ENCODE measurements at regions not wholly inside any gene's neighbourhood (a gene's known extent, or its start where the extent isn't known, plus 50 kb on each side); places are given as distances from the start of the nearest gene placed in this dataset.
"Not testable (repeated sequence)": the region's sequence is repeated elsewhere in the genome, so short reads cannot be mapped to it uniquely, and the experiment has no call there.

GRCh38 chr6:86028776-86029175 lies 386.1 kb upstream of the SYNCRIP start:
- DNase-seq: no peak

GRCh38 chr6:86026890-86027289 lies 384.2 kb upstream of the SYNCRIP start:
- not testable (repeated sequence) for DNase-seq

DNA sequence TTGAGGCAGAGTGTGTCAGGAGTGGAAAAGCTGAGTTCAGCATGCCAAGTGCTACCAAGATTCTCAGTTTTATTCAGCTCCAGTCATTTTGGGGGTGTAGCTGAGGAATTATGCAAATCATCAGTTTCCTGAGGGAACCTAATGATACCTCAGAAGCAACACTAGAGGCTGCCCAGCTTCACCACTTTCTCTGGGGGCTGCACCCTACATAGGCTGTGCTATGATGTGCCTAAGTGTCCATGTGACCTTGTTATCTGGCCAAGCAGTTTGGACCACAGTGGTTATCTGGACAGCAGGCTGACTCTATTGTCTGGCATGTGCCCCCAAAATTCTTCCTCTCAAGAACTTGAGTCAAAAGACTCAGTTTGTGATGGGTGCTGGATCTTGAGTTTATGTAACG lies 374.6 kb upstream of the SYNCRIP start:
- DNase-seq: no peak

GRCh38 chr6:86016567-86016966 lies 373.9 kb upstream of the SYNCRIP start:
- DNase-seq: no peak

DNA sequence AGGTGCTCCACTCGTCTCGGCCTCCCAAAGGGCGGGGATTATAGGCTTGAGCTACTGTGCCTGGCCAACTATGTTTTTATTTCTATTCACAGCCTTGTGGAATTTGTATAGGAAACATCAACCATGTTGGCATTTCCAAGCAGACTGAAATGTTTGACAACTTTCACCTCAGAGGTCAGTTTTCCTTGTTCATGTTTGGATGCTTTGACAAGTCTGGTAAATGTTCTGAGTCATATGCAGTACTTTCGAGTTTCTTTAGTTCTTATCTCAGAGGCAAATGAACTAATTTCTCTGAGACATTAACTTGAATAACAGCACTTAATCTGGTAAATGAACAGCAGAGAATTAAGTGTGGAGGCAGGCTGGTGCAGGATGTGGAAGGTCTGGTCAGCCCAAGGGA lies 373.4 kb upstream of the SYNCRIP start:
- no peak for DNase-seq

DNA sequence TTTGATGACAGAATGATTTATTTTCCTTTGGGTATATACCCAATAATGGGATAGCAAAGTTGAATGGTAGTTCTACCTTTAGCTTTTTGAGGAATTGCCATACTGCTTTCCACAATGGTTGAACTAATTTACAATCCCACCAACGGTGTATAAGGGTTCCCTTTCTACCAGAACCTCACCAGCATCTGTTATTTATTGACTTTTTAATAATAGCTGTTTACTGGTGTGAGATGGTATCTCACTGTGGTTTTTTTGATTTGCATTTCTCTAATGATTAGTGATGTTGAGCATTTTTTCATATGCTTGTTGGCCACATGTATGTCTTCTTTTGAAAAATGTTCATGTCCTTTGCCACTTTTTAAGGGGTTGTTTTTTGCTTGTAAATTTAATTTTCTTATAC lies 370.3 kb upstream of the SYNCRIP start:
- not testable (repeated sequence) for DNase-seq

DNA sequence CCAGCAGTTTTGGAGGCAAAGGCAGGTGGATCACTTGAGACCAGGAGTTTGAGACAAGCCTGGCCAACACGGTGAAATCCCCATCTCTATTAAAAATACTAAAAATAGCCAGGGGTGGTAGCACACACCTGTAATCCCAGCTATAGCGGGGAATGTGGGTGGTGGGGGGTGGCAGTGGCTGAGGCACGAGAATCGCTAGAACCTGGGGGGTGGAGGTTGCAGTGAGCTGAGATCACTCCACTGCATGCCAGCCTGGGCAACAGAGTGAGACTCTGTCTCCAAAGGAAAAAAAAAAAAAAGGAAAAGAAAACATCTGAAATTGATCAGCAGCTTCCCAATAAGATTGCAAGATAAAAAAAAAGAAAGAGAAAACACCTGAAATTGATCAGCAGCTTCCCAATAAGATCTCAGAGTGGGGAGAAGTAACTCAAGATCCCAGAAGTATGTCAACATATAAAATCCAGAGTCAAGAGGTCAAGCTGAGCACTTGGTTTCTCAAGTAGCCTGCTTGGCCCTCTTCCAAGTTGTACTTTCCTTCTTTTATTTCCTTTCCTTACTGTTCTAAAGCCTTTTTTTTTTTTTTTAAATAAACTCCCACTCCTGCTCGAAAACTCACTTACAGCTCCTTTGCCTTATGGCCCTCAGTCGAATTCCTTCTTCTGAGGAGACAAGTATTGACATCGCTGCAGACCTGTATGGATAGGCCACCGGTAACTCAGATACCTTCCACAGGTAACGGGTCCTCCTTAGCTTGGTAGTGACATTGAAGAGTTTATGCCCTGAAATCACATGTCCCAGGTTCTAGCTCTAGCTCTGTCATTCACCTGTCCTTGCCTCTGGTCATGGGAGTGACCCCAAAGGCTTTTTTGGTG lies 368.5 kb upstream of the SYNCRIP start:
- DNase-seq: no peak

DNA sequence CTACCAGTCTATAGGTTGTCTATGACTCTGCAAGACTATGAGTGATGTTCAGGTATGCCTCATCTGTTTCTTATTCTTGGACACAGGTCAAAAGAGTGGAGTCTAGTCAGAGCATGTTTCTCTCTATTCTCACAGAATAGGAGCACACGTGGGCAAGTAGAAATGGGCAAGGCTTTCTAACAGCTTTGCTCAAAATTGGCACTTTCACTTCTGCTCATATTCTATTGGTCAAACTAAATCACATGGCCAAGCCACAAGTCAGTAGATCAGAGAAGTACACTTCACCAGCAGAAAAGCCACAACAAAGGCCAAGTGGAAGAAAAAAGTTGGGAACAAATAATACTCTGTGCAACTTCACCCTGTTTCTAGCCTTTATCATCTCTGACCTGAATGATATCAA lies 354.5 kb upstream of the SYNCRIP start:
- DNase-seq: no peak

- DNase-seq: no peak
These were observed 353.3 kb upstream of the SYNCRIP start for GRCh38 chr6:85996034-85996375.

GRCh38 chr6:85995339-85996033 lies 352.8 kb upstream of the SYNCRIP start:
- DNase-seq: no peak

- no peak for DNase-seq
These were observed 344.0 kb upstream of the SYNCRIP start for GRCh38 chr6:85986681-85987080.

DNA sequence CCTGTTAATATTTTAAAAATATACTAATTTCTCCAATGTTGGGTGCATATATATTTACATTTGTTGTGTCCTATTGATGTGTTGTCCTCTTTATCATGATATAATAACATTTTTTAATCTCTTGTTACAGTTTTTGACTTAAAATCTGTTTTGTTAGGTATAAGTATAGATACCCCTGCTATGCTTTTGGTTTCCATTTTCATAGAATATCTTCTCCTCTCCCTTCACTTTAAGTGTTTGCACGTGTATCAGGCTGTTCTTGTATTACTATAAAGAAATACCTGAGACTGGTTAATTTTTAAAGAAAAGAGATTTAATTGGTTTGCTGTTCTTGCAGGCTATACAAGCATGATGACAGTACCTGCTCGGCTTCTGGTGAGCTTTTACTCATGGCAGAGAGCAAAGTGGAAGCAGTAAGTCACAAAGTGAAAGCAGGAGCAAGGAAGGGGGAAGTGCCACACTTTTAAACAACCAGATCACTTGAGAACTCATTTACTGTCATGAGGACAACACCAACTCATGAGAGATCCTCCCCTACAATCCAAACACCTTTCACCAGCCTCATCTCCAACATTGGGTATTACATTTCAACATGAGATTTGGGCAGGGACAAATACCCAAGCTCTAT lies 340.5 kb upstream of the SYNCRIP start:
- no peak for DNase-seq

- no peak for DNase-seq
These were observed 335.0 kb upstream of the SYNCRIP start for GRCh38 chr6:85977661-85978060.

DNA sequence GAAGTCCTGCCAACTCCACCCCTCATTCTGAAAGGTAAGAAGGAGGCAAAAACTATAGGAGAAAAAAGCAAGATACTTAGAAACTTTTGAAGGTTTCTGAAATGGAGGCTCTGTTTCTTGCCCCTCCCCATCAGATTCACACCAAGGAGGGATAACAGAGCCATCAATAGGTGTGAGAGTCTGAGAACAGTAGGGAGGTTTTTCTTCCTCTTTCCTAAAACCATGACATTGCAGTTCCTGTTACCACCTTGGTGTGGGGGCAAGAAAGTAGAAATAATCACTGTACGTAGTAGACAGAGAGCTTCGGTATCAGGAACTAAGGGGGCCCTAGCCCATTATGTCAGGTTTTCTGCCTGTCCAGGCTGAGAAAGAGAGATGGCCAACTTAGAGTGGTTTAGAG lies 333.3 kb upstream of the SYNCRIP start:
- no peak for DNase-seq

DNA sequence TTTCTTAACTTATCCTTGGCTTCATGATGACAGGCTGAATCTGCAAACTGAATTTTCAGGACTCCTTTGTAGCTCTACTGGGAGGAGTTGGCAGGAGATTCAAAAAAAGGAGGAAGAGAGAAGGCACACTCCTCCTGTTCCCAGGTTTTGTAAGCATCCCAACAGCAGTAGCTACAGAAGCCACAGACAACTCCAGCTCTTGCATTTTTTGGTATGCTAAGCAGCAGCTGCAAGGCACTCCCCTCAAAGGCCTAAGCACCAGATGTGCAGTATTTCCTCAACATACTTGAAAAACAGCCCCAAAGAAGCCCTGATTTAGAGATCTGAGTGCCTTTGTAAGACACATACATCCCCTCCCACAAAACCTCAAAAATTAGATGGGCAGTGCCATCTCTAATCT lies 328.6 kb upstream of the SYNCRIP start:
- no peak for DNase-seq

DNA sequence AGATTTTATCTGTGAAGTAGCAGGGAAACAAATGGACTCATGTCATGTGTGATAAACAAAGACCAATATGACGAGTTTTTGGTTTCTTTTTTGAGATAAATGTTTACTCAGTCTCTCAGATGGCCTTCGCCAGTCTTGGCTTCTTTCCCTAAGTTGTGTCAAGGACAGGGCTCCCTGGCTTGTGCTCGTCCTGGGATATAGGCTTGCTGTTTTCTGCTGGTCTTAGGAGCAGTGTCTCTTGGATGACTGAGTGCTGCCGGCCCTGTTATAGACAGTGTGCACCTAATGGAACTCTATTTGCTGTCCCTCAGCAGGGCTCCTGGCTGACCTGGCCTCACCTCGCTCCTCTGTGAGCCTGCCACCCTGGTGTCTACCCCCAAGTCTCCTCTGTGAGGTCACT lies 324.1 kb upstream of the SYNCRIP start:
- no peak for DNase-seq

DNA sequence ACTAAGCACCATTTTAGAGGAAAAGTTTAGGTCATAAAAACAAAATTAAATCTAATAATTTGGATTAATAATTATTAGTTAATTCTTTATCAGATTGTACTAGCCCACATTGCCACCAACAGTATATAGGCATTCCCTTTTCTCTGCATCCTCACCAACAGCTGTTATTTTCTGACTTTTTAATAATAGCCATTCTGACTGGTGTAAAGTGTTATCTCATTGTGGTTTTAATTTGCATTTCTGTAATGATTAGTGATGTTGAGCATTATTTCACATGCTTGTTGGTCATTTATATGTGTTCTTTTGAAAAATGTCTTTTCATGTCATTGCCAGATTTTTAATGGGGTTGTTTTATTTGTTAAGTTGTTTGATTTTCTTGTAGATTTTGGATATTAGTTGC lies 319.1 kb upstream of the SYNCRIP start:
- no peak for DNase-seq

- no peak for DNase-seq
These were observed 318.4 kb upstream of the SYNCRIP start for GRCh38 chr6:85961125-85961524.

- DNase-seq: no peak
These were observed 305.8 kb upstream of the SYNCRIP start for GRCh38 chr6:85948481-85948880.

- DNase-seq: no peak
These were observed 302.9 kb upstream of the SYNCRIP start for GRCh38 chr6:85945459-85946185.

GRCh38 chr6:85944776-85945175 lies 302.1 kb upstream of the SYNCRIP start:
- no peak for DNase-seq

- DNase-seq: no peak
These were observed 300.2 kb upstream of the SYNCRIP start for GRCh38 chr6:85942844-85943243.

DNA sequence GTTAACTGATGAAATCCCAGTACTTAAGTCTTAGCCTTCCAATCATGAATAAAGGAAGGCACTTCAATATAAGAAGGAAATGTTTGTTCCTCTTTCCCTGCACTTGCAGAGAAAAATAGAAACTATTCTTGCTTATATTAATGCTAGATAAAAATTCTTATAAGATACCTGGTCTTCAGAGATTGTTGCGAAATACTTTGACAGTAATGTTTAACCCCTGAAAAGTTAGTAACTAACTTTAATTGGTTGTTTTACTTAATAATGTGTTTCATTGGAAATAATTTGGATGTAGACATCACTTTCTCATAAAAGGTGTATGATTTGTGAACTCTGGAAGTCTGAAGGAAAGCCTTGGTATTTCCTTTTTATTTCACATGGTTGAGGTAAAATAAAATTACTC lies 294.2 kb upstream of the SYNCRIP start:
- DNase-seq: no peak
